ENCODE measurements at regions not wholly inside any gene's neighbourhood (a gene's known extent, or its start where the extent isn't known, plus 50 kb on each side); places are given as distances from the start of the nearest gene placed in this dataset.

- no peak for TF ChIP-seq CREB5 (CRISPR knock-in tag; IDR thresholded peaks at IDR 0.05; ENCODE audit: low read depth)
- TF ChIP-seq GLIS3 (CRISPR knock-in tag; IDR thresholded peaks at IDR 0.05) = 0 out of 2 replicates have a peak, but pooled peaks have one; percentile 5
- ATAC-seq = peak; percentile 19
Observed at GRCh38 chr10:52539463-52539862, 225.4 kb downstream of the DKK1 start.

- TF ChIP-seq CSDC2 (CRISPR knock-in tag; IDR thresholded peaks at IDR 0.05) (no peak), PATZ1 (CRISPR knock-in tag; IDR thresholded peaks at IDR 0.05; ENCODE audit: borderline replicate concordance) (peak; percentile 67; the same call in 1 of the 2 replicates), ISL1 (CRISPR knock-in tag; IDR thresholded peaks at IDR 0.05) (peak; percentile 88), PPARA (CRISPR knock-in tag; IDR thresholded peaks at IDR 0.05; ENCODE audit: borderline replicate concordance) (no peak), TCF4 (CRISPR knock-in tag; IDR thresholded peaks at IDR 0.05; ENCODE audit: borderline replicate concordance) (no peak), CREB5 (CRISPR knock-in tag; IDR thresholded peaks at IDR 0.05; ENCODE audit: low read depth) (no peak; the same call in 1 of the 2 replicates), RARB (CRISPR knock-in tag; IDR thresholded peaks at IDR 0.05) (peak; percentile 72), TSHZ2 (CRISPR knock-in tag; IDR thresholded peaks at IDR 0.05) (peak; percentile 86), ZNF565 (CRISPR knock-in tag; conservative IDR thresholded peaks at IDR 0.05; ENCODE audit: low read depth) (no peak), POU6F1 (CRISPR knock-in tag; IDR thresholded peaks at IDR 0.05; ENCODE audit: borderline replicate concordance, low read depth) (peak; percentile 72; the same call in 1 of the 2 replicates), ESRRG (CRISPR knock-in tag; IDR thresholded peaks at IDR 0.05) (0 out of 2 replicates have a peak, but pooled peaks have one; percentile 48), SNAI2 (CRISPR knock-in tag; IDR thresholded peaks at IDR 0.05) (peak; percentile 84), CSRNP3 (CRISPR knock-in tag; IDR thresholded peaks at IDR 0.05) (peak; percentile 65; the same call in 1 of the 2 replicates), ZC3H10 (CRISPR knock-in tag; IDR thresholded peaks at IDR 0.05) (peak; percentile 99), ZNF8 (CRISPR knock-in tag; IDR thresholded peaks at IDR 0.05) (no peak), TOX (CRISPR knock-in tag; IDR thresholded peaks at IDR 0.05; ENCODE audit: borderline replicate concordance) (peak; percentile 99)
- peak; percentile 88 for ATAC-seq
Observed at GRCh38 chr10:52540479-52540984, 226.5 kb downstream of the DKK1 start.

- ATAC-seq = peak; percentile 73
- TF ChIP-seq CREB5 (CRISPR knock-in tag; IDR thresholded peaks at IDR 0.05; ENCODE audit: low read depth) (peak; percentile 4; the same call in 1 of the 2 replicates), TSHZ2 (CRISPR knock-in tag; IDR thresholded peaks at IDR 0.05) (peak; percentile 46), ZNF565 (CRISPR knock-in tag; conservative IDR thresholded peaks at IDR 0.05; ENCODE audit: low read depth) (no peak), TCF4 (CRISPR knock-in tag; IDR thresholded peaks at IDR 0.05; ENCODE audit: borderline replicate concordance) (peak; percentile 74)
Observed at GRCh38 chr10:52541006-52541473, 227.0 kb downstream of the DKK1 start.
